HG03342 (cell line): ENCODE measurements at regions not wholly inside any gene's neighbourhood (a gene's known extent, or its start where the extent isn't known, plus 50 kb on each side); places are given as distances from the start of the nearest gene placed in this dataset.
A peak's percentile ranks its signal among the peaks of the same experiment; 100 is the strongest.

Experiments
- ATAC-seq: cut with Tn5 transposase; IDR thresholded peaks from one replicate; pipeline ENCODE4 v1.9.1; 2021; ENCODE audit warnings: mild to moderate bottlenecking, moderate library complexity; ENCODE audit not compliant: unreplicated experiment

DNA sequence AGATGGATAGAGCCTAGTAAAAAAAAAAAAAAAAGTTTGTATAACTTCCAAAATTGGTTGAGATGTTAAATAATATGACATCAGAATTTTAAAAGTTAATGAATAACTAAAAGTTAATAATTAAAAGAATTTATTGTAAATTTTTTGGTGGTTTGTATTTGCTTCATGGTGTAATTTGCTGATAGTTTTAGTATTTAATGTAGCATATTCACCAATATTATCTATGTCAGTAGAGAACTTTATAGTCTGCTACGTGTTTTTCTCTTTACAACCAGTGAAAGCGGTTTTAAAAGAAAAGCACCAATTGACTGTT, 51.8 kb upstream of the STEAP4 start:
- no peak for ATAC-seq

DNA sequence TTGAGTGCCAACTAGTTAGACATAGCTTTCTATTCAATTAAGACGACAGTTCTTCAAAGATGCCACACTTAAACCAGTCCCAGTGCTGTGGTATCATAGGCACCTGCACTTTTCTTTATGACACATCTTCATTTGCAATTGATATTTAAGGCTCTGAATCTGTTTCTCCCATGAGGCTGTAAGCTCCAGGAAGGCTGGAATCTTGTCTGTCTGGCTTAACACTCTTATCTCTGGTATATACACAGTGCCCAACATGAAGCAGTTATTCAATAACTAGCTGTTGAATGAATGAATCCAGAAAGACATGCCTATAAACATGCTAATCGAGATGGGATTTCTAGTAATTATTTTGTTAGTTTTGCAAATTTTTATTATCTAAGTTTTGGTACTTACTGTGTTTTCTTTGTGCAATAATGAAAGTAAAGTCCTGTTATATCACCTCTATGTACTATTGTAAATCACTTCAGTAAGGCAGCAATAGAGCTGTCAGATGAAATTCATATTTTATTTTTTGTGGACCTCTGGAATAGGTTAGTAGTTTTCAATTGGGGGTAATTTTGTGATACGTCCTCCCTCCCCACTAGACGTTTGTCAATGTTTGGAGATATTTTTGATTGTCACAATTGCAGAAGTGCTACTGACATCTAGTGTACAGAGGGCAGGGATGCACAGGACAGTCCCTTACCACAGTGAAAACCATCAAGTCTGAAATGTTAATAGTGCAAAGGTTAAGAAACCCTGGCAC, 51.3 kb upstream of the STEAP4 start:
- peak; percentile 79 for ATAC-seq

DNA sequence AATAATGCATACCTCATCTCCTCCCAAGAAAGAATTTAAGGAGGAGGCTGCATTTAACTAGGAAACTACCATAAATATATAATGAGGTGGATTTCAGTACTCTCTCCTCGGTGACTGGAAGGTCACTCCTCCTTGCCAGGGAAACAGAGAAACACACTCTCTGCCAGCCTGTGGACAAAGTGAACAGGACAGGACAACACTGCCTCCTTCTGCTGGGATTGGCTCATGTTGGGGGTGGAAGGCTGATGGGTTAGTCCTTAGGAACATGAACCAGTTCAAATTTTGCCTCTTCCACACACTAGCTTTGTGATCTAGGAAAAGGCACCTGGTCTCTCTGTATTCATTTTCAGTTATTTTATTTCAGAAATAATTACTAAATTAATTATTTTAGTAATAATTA, 50.6 kb upstream of the STEAP4 start:
- ATAC-seq = no peak
